A673 (cell line): ENCODE measurements at regions not wholly inside any gene's neighbourhood (a gene's known extent, or its start where the extent isn't known, plus 50 kb on each side); places are given as distances from the start of the nearest gene placed in this dataset.

Experiments used
- CTCF ChIP-seq: fragments of 300-800, 200-600 bp; sonication (generic); conservative IDR thresholded peaks from 2 replicates; pipeline ENCODE4 v1.5.1; 2017; ENCODE audit warnings: low read depth, mild to moderate bottlenecking, antibody characterized with exemption, low read length, moderate library complexity, mixed read lengths
- EZH2 ChIP-seq: fragments of 200-600 bp; sonication (generic); IDR thresholded peaks from 2 replicates; pipeline ENCODE4 v1.6.1; 2017; ENCODE audit warnings: borderline replicate concordance, low read depth, mild to moderate bottlenecking, mixed read lengths, antibody characterized with exemption, low read length; ENCODE audit not compliant: poor library complexity, severe bottlenecking

GRCh38 chr3:187833799-187834578 is 88.7 kb upstream of the BCL6 start:
- TF ChIP-seq CTCF (no peak), EZH2 (no peak)
